KBM-7 (cell line): ENCODE measurements at regions not wholly inside any gene's neighbourhood (a gene's known extent, or its start where the extent isn't known, plus 50 kb on each side); places are given as distances from the start of the nearest gene placed in this dataset.

Experiments used
- DNase-seq: peaks from one replicate; pipeline ENCODE4 v3.0.0-alpha.2; 2015
- in situ Hi-C: fragments of 300-500 bp; cut with MboI; formaldehyde crosslinking; loops from 2 replicates; pipeline ENCODE4 v1.14.3; 2020; ENCODE audit warnings: low sequenced_read_pairs, low pct_unique_long_range_greater_than_20kb, mixed read lengths

- DNase-seq = no peak
Measured at GRCh38 chr6:134691180-134691579, 258.7 kb downstream of the ALDH8A1 start.

GRCh38 chr6:134690048-134690447 is 259.9 kb downstream of the ALDH8A1 start:
- DNase-seq = no peak
- in situ Hi-C loops = no loop called here

More at GRCh38 chr6:134691180-134691579, 258.7 kb downstream of the ALDH8A1 start:
- in situ Hi-C loops = no loop called here

GRCh38 chr6:134689641-134690040 is 260.3 kb downstream of the ALDH8A1 start:
- in situ Hi-C loops = no loop called here
- no peak for DNase-seq

GRCh38 chr6:134689177-134689576 is 260.7 kb downstream of the ALDH8A1 start:
- no peak for DNase-seq
- in situ Hi-C loops = no loop called here

- in situ Hi-C loops = no loop called here
- no peak for DNase-seq
Measured at GRCh38 chr6:134686071-134686470, 263.8 kb downstream of the ALDH8A1 start.

- in situ Hi-C loops = no loop called here
- DNase-seq = no peak
Measured at GRCh38 chr6:134684423-134684795, 265.5 kb downstream of the ALDH8A1 start.

GRCh38 chr6:134683783-134684422 is 266.0 kb downstream of the ALDH8A1 start:
- no peak for DNase-seq
- in situ Hi-C loops = no loop called here

- DNase-seq = no peak
- in situ Hi-C loops = no loop called here
Measured at GRCh38 chr6:134680433-134680832, 269.5 kb downstream of the ALDH8A1 start.

- in situ Hi-C loops = no loop called here
- DNase-seq = no peak
Measured at GRCh38 chr6:134680021-134680420, 269.9 kb downstream of the ALDH8A1 start.

GRCh38 chr6:134678436-134678889 is 271.4 kb downstream of the ALDH8A1 start:
- no peak for DNase-seq
- in situ Hi-C loops = no loop called here

- no peak for DNase-seq
- in situ Hi-C loops = no loop called here
Measured at GRCh38 chr6:134676307-134677281, 273.3 kb downstream of the ALDH8A1 start.

GRCh38 chr6:134675110-134676054 is 274.5 kb downstream of the ALDH8A1 start:
- in situ Hi-C loops = no loop called here
- DNase-seq = no peak

GRCh38 chr6:134674562-134674961 is 275.3 kb downstream of the ALDH8A1 start:
- no peak for DNase-seq
- in situ Hi-C loops = no loop called here

GRCh38 chr6:134669485-134669884 is 280.4 kb downstream of the ALDH8A1 start:
- DNase-seq = no peak
- in situ Hi-C loops = no loop called here

- DNase-seq = no peak
- in situ Hi-C loops = no loop called here
Measured at GRCh38 chr6:134667111-134667510, 282.8 kb downstream of the ALDH8A1 start.

GRCh38 chr6:134666125-134666524 is 283.8 kb downstream of the ALDH8A1 start:
- no peak for DNase-seq
- in situ Hi-C loops = no loop called here

- no peak for DNase-seq
- in situ Hi-C loops = no loop called here
Measured at GRCh38 chr6:134665029-134665723, 284.7 kb downstream of the ALDH8A1 start.

GRCh38 chr6:134663800-134664535 is 285.9 kb downstream of the ALDH8A1 start:
- in situ Hi-C loops = no loop called here
- no peak for DNase-seq
